NCI-H2171 (cell line): ENCODE measurements at regions not wholly inside any gene's neighbourhood (a gene's known extent, or its start where the extent isn't known, plus 50 kb on each side); places are given as distances from the start of the nearest gene placed in this dataset.

Source experiments
- DNase-seq: peaks from one replicate; lab custom pipeline; 2025; lab: John Stamatoyannopoulos, UW

GRCh38 chr2:220916931-220917330, 655.2 kb downstream of the EPHA4 start:
- no peak for DNase-seq

GRCh38 chr2:220930271-220931076, 641.6 kb downstream of the EPHA4 start:
- no peak for DNase-seq

GRCh38 chr2:220931491-220931890, 640.6 kb downstream of the EPHA4 start:
- no peak for DNase-seq

GRCh38 chr2:220932041-220932440, 640.1 kb downstream of the EPHA4 start:
- DNase-seq: no peak

- no peak for DNase-seq
Measured at GRCh38 chr2:220935789-220936321, 636.2 kb downstream of the EPHA4 start.

GRCh38 chr2:220936641-220937197, 635.4 kb downstream of the EPHA4 start:
- no peak for DNase-seq

- DNase-seq: no peak
Measured at GRCh38 chr2:220937245-220937644, 634.9 kb downstream of the EPHA4 start.

GRCh38 chr2:220940646-220941045, 631.5 kb downstream of the EPHA4 start:
- DNase-seq: no peak

GRCh38 chr2:220941683-220942082, 630.4 kb downstream of the EPHA4 start:
- no peak for DNase-seq

GRCh38 chr2:220946552-220946951, 625.6 kb downstream of the EPHA4 start:
- no peak for DNase-seq

GRCh38 chr2:220948579-220948978, 623.5 kb downstream of the EPHA4 start:
- no peak for DNase-seq

- peak; percentile 1 for DNase-seq
Measured at GRCh38 chr2:220949466-220949865, 622.6 kb downstream of the EPHA4 start.

GRCh38 chr2:220955776-220956175, 616.3 kb downstream of the EPHA4 start:
- DNase-seq: no peak

GRCh38 chr2:220956429-220956828, 615.7 kb downstream of the EPHA4 start:
- DNase-seq: no peak

GRCh38 chr2:220959391-220959802, 612.7 kb downstream of the EPHA4 start:
- no peak for DNase-seq

GRCh38 chr2:220961143-220961860, 610.8 kb downstream of the EPHA4 start:
- DNase-seq: no peak

GRCh38 chr2:220962556-220962955, 609.5 kb downstream of the EPHA4 start:
- no peak for DNase-seq

- no peak for DNase-seq
Measured at GRCh38 chr2:220963076-220963475, 609.0 kb downstream of the EPHA4 start.

- no peak for DNase-seq
Measured at GRCh38 chr2:220963930-220964329, 608.2 kb downstream of the EPHA4 start.

GRCh38 chr2:220966636-220967035, 605.5 kb downstream of the EPHA4 start:
- no peak for DNase-seq

GRCh38 chr2:220969348-220969747, 602.8 kb downstream of the EPHA4 start:
- no peak for DNase-seq

GRCh38 chr2:220980966-220981675, 591.0 kb downstream of the EPHA4 start:
- no peak for DNase-seq
